C1 segment of cervical spinal cord (tissue), 14 donors: ENCODE measurements at regions not wholly inside any gene's neighbourhood (a gene's known extent, or its start where the extent isn't known, plus 50 kb on each side); places are given as distances from the start of the nearest gene placed in this dataset.
"Not testable (repeated sequence)": the region's sequence is repeated elsewhere in the genome, so short reads cannot be mapped to it uniquely, and the experiment has no call there.

Source experiments
- DNase-seq, 14 donors: peaks; one replicate each; lab custom pipeline; 2025; lab: John Stamatoyannopoulos, UW

GRCh38 chr6:82419132-82419581 lies 55.5 kb downstream of the TPBG start:
- DNase-seq: no peak

GRCh38 chr6:82419859-82420258 lies 56.2 kb downstream of the TPBG start:
- DNase-seq: no peak

DNA sequence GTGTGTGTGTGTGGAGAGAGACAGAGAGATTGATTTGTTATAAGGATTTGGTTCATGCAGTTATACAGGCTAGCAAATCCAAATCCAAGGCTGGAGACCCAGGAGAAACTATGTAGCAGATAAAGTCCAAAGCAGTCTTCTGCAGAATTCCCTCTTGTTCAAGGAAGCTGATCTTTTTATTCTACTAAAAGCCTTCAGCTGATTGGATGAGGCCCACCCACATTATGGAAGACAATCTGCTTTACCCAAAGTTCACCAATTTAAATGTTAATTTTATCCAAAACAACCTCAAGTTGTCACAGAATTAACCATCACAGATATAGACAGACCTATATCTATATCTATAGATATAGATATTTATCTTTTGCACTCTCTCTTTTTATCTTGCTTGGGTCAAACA lies 67.0 kb downstream of the TPBG start:
- no peak for DNase-seq

DNA sequence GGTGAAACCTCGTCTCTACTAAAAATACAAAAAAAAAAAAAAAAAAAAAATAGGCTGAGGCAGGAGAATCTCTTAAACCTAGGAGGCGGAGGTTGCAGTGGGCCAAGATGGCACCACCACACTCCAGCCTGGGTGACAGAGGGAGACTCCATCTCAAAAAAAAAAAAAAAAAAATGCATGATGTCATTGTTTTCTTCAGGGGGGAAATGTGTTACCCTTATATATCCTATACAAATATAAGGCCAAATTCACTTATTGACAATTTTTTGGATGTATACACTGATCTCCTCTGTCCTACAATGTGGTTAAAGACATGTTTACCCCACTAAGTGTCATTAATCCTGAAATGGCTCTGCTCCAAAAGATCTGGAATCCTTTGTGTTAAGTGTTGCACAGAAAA lies 73.1 kb downstream of the TPBG start:
- no peak for DNase-seq

GRCh38 chr6:82437701-82438100 lies 74.1 kb downstream of the TPBG start:
- DNase-seq: no peak

DNA sequence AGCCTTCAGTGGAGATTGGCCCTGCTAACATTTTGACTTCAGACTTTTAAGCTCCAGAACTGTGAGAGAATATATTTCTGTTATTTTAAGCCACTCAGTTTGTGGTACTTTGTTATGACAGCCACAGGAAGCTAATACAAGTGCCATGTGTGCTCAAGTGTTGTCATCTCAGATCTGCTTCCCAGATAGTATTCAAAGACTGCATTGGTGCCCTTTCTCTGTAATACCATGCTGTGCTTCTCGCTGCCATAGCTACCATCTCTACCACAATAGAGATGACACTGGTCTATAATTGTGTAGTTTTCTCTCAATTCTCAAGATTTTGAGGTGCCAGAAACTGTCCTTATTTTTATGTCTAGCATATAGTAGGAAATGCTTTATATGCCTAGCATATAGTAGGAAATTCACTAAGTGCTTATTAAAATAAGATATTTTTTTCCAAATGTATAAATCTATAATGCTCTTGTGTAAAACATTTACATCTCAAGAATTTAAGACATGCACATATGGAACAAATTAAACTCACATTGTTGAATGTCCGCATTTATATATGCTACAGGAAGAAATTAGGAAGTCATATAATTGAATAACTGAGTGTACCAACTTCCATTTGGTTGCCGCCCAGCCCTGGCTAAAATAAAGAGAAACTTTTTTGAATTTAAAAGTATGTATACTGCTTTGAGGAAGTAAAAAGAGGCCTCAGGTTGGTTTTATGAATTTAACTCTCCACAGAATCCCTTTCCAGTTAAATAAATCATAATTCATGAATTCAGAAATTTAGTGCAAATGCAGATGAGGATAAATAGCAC lies 77.6 kb downstream of the TPBG start:
- DNase-seq: no peak

- no peak for DNase-seq
These were observed 78.6 kb downstream of the TPBG start for GRCh38 chr6:82442061-82442719.

DNA sequence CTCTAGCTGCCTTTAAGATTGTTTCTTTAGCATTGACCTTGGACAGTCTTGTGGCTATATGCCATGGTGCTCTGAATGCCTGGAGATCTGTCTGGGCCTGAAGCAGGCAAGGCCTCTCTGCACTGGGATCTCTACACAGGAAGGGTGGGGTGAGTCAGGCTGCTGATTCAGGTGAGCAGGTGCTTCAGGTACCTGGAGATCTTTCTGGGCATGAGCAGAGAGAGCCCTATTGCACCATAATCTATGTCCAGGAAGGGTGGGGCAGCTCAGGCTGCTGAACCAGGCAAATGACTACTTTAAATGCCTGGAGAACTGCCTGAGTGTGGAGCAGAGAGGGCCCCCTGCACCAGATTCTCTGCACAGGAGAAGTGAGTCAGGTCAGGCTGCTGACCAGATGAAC lies 94.5 kb downstream of the TPBG start:
- no peak for DNase-seq

GRCh38 chr6:82458705-82459104 lies 95.1 kb downstream of the TPBG start:
- no peak for DNase-seq

DNA sequence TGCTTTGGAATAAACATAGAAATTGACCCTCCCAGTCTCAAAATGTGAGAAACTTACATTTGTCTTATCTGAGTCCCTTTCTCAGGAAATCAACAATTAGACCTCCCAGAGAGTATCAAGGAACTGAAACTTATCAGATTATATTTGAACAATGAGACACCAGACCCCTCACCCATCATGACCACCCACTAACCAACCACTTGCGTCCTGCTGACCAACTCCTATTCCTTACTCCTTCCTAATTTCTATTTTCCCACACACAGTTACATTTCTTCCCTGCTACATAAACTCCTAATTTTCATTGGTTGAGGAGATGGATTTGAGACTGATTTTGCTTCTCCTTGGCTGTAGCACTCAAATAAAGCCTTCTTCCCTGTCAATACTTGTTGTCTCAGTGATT lies 97.9 kb downstream of the TPBG start:
- DNase-seq: no peak

- DNase-seq: no peak
These were observed 103.7 kb downstream of the TPBG start for GRCh38 chr6:82467338-82467737.

DNA sequence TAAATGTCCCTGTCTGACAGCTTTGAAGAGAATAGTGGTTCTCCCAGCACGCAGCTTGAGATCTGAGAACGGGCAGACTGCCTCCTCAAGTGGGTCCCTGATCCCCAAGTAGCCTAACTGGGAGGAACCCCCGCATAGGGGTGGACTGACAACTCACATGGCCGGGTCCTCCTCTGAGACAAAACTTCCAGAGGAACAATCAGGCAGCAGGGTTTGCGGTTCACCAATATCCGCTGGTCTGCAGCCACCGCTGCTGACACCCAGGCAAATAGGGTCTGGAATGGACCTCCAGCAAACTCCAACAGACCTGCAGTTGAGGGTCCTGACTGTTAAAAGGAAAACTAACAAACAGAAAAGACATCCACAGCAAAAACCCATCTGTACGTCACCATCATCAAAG lies 106.5 kb downstream of the TPBG start:
- not testable (repeated sequence) for DNase-seq

DNA sequence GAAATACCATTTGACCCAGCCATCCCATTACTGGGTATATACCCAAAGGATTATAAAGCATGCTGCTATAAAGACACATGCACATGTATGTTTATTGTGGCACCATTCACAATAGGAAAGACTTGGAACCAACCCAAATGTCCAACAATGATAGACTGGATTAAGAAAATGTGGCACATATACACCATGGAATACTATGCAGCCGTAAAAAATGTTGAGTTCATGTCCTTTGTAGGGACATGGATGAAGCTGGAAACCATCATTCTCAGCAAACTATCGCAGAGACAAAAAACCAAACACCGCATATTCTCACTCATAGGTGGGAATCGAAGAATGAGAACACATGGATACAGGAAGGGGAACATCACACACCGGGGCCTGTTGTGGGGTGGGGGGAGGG lies 111.5 kb downstream of the TPBG start:
- DNase-seq: not testable (repeated sequence)

- no peak for DNase-seq
These were observed 120.4 kb downstream of the TPBG start for GRCh38 chr6:82484001-82484400.

GRCh38 chr6:82484737-82485626 lies 121.4 kb downstream of the TPBG start:
- DNase-seq: no peak

DNA sequence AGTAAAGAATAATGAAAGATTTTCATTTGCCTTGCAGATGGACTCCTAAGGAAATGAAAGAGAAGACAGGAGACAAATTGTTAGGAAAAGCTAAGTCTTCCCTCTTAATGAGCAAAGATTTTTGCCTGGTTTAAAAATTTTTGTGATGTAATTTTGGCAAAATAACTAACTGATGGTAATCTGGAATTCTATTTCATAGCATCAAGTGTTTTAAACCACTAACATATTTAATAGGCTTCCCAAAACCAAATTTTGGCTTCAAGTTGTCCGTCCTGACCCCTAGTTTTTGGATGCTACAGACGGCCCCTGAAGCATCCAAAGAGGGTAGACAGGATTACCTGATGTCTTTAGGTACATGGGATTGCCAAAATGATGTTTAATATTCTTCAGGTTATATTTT lies 124.3 kb downstream of the TPBG start:
- no peak for DNase-seq

DNA sequence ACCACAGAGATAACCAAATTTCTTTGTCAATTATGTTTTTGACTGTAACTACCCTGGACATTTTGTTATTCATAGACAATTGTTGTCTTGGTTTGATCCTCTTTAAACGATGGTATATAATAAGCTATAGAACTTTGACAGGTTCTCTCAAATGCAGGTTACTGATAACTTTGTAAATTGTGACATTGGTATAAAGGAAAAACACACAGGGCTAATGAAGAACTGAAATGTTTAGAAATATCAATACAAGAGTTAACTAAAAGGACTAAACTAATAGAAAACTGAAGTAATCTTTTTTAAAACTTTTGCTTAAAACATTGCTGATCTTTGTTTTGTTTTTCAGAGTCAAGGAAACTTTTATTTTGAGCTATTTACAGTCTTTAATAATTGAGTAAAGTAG lies 124.8 kb downstream of the TPBG start:
- DNase-seq: no peak

GRCh38 chr6:82492134-82492533 lies 128.5 kb downstream of the TPBG start:
- no peak for DNase-seq

- DNase-seq: no peak
These were observed 129.8 kb downstream of the TPBG start for GRCh38 chr6:82493467-82493866.

- DNase-seq: no peak
These were observed 130.8 kb downstream of the TPBG start for GRCh38 chr6:82494367-82494766.

DNA sequence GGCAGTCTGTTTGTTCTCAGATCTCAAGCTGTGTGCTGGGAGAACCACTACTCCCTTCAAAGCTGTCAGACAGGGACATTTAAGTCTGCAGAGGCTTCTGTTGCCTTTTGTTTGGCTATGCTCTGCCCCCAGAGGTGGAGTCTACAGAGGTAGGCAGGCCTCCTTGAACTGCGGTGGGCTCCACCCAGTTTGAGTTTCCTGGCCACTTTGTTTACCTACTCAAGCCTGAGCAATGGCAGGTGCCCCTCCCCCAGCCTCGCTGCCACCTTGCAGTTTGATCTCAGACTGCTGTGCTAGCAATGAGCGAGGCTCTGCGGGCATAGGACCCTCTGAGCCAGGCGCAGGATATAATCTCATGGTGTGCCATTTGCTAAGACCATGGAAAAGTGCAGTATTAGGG lies 138.3 kb downstream of the TPBG start:
- not testable (repeated sequence) for DNase-seq

- DNase-seq: no peak
These were observed 142.9 kb downstream of the TPBG start for GRCh38 chr6:82506526-82506925.
